SK-N-SH treated with all-trans-retinoic acid at 6 μM for 48 hours (cell line): ENCODE measurements at regions not wholly inside any gene's neighbourhood (a gene's known extent, or its start where the extent isn't known, plus 50 kb on each side); places are given as distances from the start of the nearest gene placed in this dataset.

Experiments used
- ARNTL ChIP-seq: fragments of 450-650 bp; formaldehyde crosslinking; IDR thresholded peaks from 2 replicates; pipeline ENCODE4 v1.5.0; 2020; ENCODE audit warnings: low read depth, mild to moderate bottlenecking, moderate library complexity, borderline replicate concordance
- ESRRG ChIP-seq: fragments of 250-450 bp; sonication (Bioruptor Pico); IDR thresholded peaks from 2 replicates; pipeline ENCODE4 v1.6.1; 2021; ENCODE audit warnings: mild to moderate bottlenecking
- RARB ChIP-seq: fragments of 250-450 bp; sonication (Bioruptor Pico); IDR thresholded peaks from 2 replicates; pipeline ENCODE4 v1.8.0; 2021; ENCODE audit warnings: mild to moderate bottlenecking, moderate library complexity
- ZFP30 ChIP-seq: fragments of 450-650 bp; formaldehyde crosslinking; IDR thresholded peaks from 2 replicates; pipeline ENCODE4 v1.5.0; 2022; ENCODE audit warnings: mild to moderate bottlenecking, moderate library complexity

- no peak for TF ChIP-seq ESRRG (CRISPR knock-in tag)
- TF ChIP-seq ARNTL (CRISPR knock-in tag): no peak
- TF ChIP-seq ZFP30 (CRISPR knock-in tag): no peak
- TF ChIP-seq RARB (CRISPR knock-in tag): no peak
Measured at GRCh38 chr20:24304291-24304690, 165.1 kb upstream of the SYNDIG1 start.
